Naive thymus-derived CD8-positive, alpha-beta T cell (primary cell): ENCODE measurements at regions not wholly inside any gene's neighbourhood (a gene's known extent, or its start where the extent isn't known, plus 50 kb on each side); places are given as distances from the start of the nearest gene placed in this dataset.

Experiments used
- ATAC-seq, 2 donors: fragments of 150-1000 bp; cut with Tn5 transposase in 1 of 2; sonication (Bioruptor Pico), chemical (Tn5 transposase) in 1 of 2; 1 replicate in 1 of 2; 2 replicates in 1 of 2; pipeline ENCODE4 v1.10.0; 2021; ENCODE audit warnings: mild to moderate bottlenecking in 2 of 2, moderate library complexity in 2 of 2
- POLR2A ChIA-PET: fragments of 350-600 bp; sonication (Branson Sonifier 250); formaldehyde crosslinking; loops from one replicate; lab custom pipeline; 2021; ENCODE audit warnings: antibody characterized with exemption; lab: Charles Lee
- DNase-seq, 10 donors: peaks; one replicate each; pipeline versions ENCODE4 v3.0.0 to v3.0.0-alpha.2; 2020 to 2022
- H3K27ac Mint-ChIP-seq, 10 donors: one replicate each; pipeline ENCODE4 v1.8.0; 2020 to 2022; ENCODE audit warnings: mild to moderate bottlenecking in 10 of 10, mixed read lengths in 10 of 10, moderate library complexity in 4 of 10, inconsistent platforms in 1 of 10
- H3K27me3 Mint-ChIP-seq, 5 donors: one replicate each; pipeline ENCODE4 v1.8.0; 2021 to 2022; ENCODE audit warnings: mixed read lengths in 5 of 5
- H3K36me3 Mint-ChIP-seq, 3 donors: one replicate each; pipeline ENCODE4 v1.8.0; 2020 to 2022; ENCODE audit warnings: mixed read lengths in 3 of 3, mild to moderate bottlenecking in 2 of 3, inconsistent platforms in 1 of 3
- H3K4me1 Mint-ChIP-seq, 4 donors: one replicate each; pipeline ENCODE4 v1.8.0; 2021 to 2022; ENCODE audit warnings: mixed read lengths in 4 of 4
- H3K4me3 Mint-ChIP-seq, 10 donors: one replicate each; pipeline ENCODE4 v1.8.0; 2020 to 2022; ENCODE audit warnings: mild to moderate bottlenecking in 10 of 10, mixed read lengths in 10 of 10, moderate library complexity in 6 of 10, inconsistent platforms in 1 of 10
- H3K9me3 Mint-ChIP-seq, 9 donors: one replicate each; pipeline ENCODE4 v1.8.0; 2020 to 2022; ENCODE audit warnings: mixed read lengths in 9 of 9, mild to moderate bottlenecking in 3 of 9, inconsistent platforms in 1 of 9, moderate library complexity in 1 of 9

- Mint-ChIP-seq H3K4me1 (peaks cover 10 to 48% (median 40%) of the 10 kb centered on the region in 4 donors), H3K4me3 (peak overlapping the region; percentile 56 to 86 (median 74)), H3K27ac (peak overlapping the region; percentile 18 to 95 (median 77)), H3K9me3 (no peaks in the 10 kb centered on the region), H3K27me3 (peaks cover 0 to 6% (median 0%) of the 10 kb centered on the region in 5 donors), H3K36me3 (no peaks in the 10 kb centered on the region)
- DNase-seq (peak in 3 of 10 donors; percentile 1 to 33 (median 28)), ATAC-seq (peak; percentile 50 to 72)
- POLR2A ChIA-PET, result no interaction called here
Observed at GRCh38 chr6:156167016-156167624, 610.1 kb upstream of the ARID1B start.

- H3K4me1 Mint-ChIP-seq, result peaks cover 10 to 53% (median 40%) of the 10 kb centered on the region in 4 donors
- ATAC-seq (no peak), DNase-seq (peak in 3 of 10 donors; percentile 17 to 31 (median 26))
- no peaks in the 10 kb centered on the region for H3K36me3 Mint-ChIP-seq
- POLR2A ChIA-PET, result no interaction called here
- peak overlapping the region in 3 of 10 donors; percentile 13 to 72 (median 26) for H3K4me3 Mint-ChIP-seq
- H3K27ac Mint-ChIP-seq, result peak overlapping the region in 5 of 10 donors; percentile 36 to 95 (median 77)
- no peaks in the 10 kb centered on the region for H3K9me3 Mint-ChIP-seq
- peaks cover 0 to 8% (median 0%) of the 10 kb centered on the region in 5 donors for H3K27me3 Mint-ChIP-seq
Observed at GRCh38 chr6:156166093-156166492, 611.1 kb upstream of the ARID1B start.

- H3K9me3 Mint-ChIP-seq, result no peaks in the 10 kb centered on the region
- peak overlapping the region in 3 of 10 donors; percentile 1 to 93 (median 37) for H3K27ac Mint-ChIP-seq
- H3K36me3 Mint-ChIP-seq, result no peaks in the 10 kb centered on the region
- POLR2A ChIA-PET, result no interaction called here
- peaks cover 0 to 8% (median 0%) of the 10 kb centered on the region in 5 donors for H3K27me3 Mint-ChIP-seq
- DNase-seq, result no peak
- no peak overlapping the region for H3K4me3 Mint-ChIP-seq
- peaks cover 10 to 56% (median 40%) of the 10 kb centered on the region in 4 donors for H3K4me1 Mint-ChIP-seq
- ATAC-seq, result no peak
Observed at GRCh38 chr6:156164701-156165452, 612.3 kb upstream of the ARID1B start.

- ATAC-seq (peak; percentile 42 to 65), DNase-seq (peak in 4 of 10 donors; percentile 3 to 46 (median 32))
- Mint-ChIP-seq H3K27me3 (peaks cover 0 to 8% (median 0%) of the 10 kb centered on the region in 5 donors), H3K4me3 (peak overlapping the region in 2 of 10 donors; percentile 0 to 1), H3K27ac (peak overlapping the region in 3 of 10 donors; percentile 15 to 77 (median 72)), H3K9me3 (no peaks in the 10 kb centered on the region), H3K36me3 (no peaks in the 10 kb centered on the region), H3K4me1 (peaks cover 10 to 54% (median 40%) of the 10 kb centered on the region in 4 donors)
- POLR2A ChIA-PET, result no interaction called here
Observed at GRCh38 chr6:156163311-156163710, 613.9 kb upstream of the ARID1B start.

- no peaks in the 10 kb centered on the region for H3K36me3 Mint-ChIP-seq
- no peak overlapping the region for H3K27ac Mint-ChIP-seq
- no peaks in the 10 kb centered on the region for H3K9me3 Mint-ChIP-seq
- DNase-seq (no peak), ATAC-seq (no peak)
- H3K27me3 Mint-ChIP-seq, result peaks cover 0 to 8% (median 0%) of the 10 kb centered on the region in 5 donors
- H3K4me3 Mint-ChIP-seq, result no peak overlapping the region
- POLR2A ChIA-PET, result no interaction called here
- H3K4me1 Mint-ChIP-seq, result peaks cover 4 to 36% (median 23%) of the 10 kb centered on the region in 4 donors
Observed at GRCh38 chr6:156161471-156161870, 615.7 kb upstream of the ARID1B start.

GRCh38 chr6:156160795-156161165 is 616.4 kb upstream of the ARID1B start:
- Mint-ChIP-seq H3K27me3 (peaks cover 0 to 8% (median 0%) of the 10 kb centered on the region in 5 donors), H3K4me3 (no peak overlapping the region), H3K36me3 (no peaks in the 10 kb centered on the region), H3K9me3 (no peaks in the 10 kb centered on the region), H3K27ac (no peak overlapping the region), H3K4me1 (peaks cover 4 to 29% (median 17%) of the 10 kb centered on the region in 4 donors)
- no peak for ATAC-seq
- POLR2A ChIA-PET, result no interaction called here
- DNase-seq, result no peak

GRCh38 chr6:156160007-156160794 is 617.0 kb upstream of the ARID1B start:
- peaks cover 0 to 8% (median 0%) of the 10 kb centered on the region in 5 donors for H3K27me3 Mint-ChIP-seq
- POLR2A ChIA-PET, result no interaction called here
- peaks cover 4 to 24% (median 14%) of the 10 kb centered on the region in 4 donors for H3K4me1 Mint-ChIP-seq
- no peaks in the 10 kb centered on the region for H3K36me3 Mint-ChIP-seq
- H3K27ac Mint-ChIP-seq, result no peak overlapping the region
- H3K4me3 Mint-ChIP-seq, result no peak overlapping the region
- ATAC-seq (no peak), DNase-seq (no peak)
- no peaks in the 10 kb centered on the region for H3K9me3 Mint-ChIP-seq

- DNase-seq (no peak), ATAC-seq (no peak)
- Mint-ChIP-seq H3K27ac (no peak overlapping the region), H3K27me3 (peaks cover 0 to 3% (median 0%) of the 10 kb centered on the region in 5 donors), H3K36me3 (no peaks in the 10 kb centered on the region), H3K9me3 (no peaks in the 10 kb centered on the region), H3K4me1 (peaks cover 0 to 7% (median 3%) of the 10 kb centered on the region in 4 donors), H3K4me3 (no peak overlapping the region)
- POLR2A ChIA-PET, result no interaction called here
Observed at GRCh38 chr6:156154896-156155295, 622.3 kb upstream of the ARID1B start.

- DNase-seq (no peak), ATAC-seq (no peak)
- Mint-ChIP-seq H3K36me3 (peaks cover 0 to 6% (median 5%) of the 10 kb centered on the region in 3 donors), H3K27ac (no peak overlapping the region), H3K9me3 (peaks cover 0 to 7% (median 0%) of the 10 kb centered on the region in 9 donors), H3K4me3 (no peak overlapping the region), H3K4me1 (peaks cover 0 to 7% (median 3%) of the 10 kb centered on the region in 4 donors), H3K27me3 (peaks cover 0 to 8% (median 0%) of the 10 kb centered on the region in 5 donors)
- POLR2A ChIA-PET, result no interaction called here
Observed at GRCh38 chr6:156150391-156150790, 626.8 kb upstream of the ARID1B start.

GRCh38 chr6:156146891-156147290 is 630.3 kb upstream of the ARID1B start:
- POLR2A ChIA-PET, result no interaction called here
- H3K9me3 Mint-ChIP-seq, result peaks cover 2 to 41% (median 21%) of the 10 kb centered on the region in 9 donors
- ATAC-seq (no peak), DNase-seq (no peak)
- H3K36me3 Mint-ChIP-seq, result peaks cover 0 to 29% (median 27%) of the 10 kb centered on the region in 3 donors
- no peak overlapping the region for H3K4me3 Mint-ChIP-seq
- H3K27ac Mint-ChIP-seq, result no peak overlapping the region
- peaks cover 0 to 4% (median 0%) of the 10 kb centered on the region in 4 donors for H3K4me1 Mint-ChIP-seq
- peaks cover 0 to 14% (median 1%) of the 10 kb centered on the region in 5 donors for H3K27me3 Mint-ChIP-seq

GRCh38 chr6:156131221-156131903 is 645.8 kb upstream of the ARID1B start:
- H3K9me3 Mint-ChIP-seq, result peaks cover 2 to 30% (median 11%) of the 10 kb centered on the region in 9 donors
- ATAC-seq, result no peak
- DNase-seq, result no peak
- peaks cover 0 to 11% (median 0%) of the 10 kb centered on the region in 3 donors for H3K36me3 Mint-ChIP-seq
- H3K4me3 Mint-ChIP-seq, result no peak overlapping the region
- H3K27ac Mint-ChIP-seq, result peak overlapping the region in 3 of 10 donors; percentile 22 to 59 (median 28)
- peaks cover 0 to 8% (median 1%) of the 10 kb centered on the region in 4 donors for H3K4me1 Mint-ChIP-seq
- POLR2A ChIA-PET, result no interaction called here
- H3K27me3 Mint-ChIP-seq, result no peaks in the 10 kb centered on the region

- H3K27ac Mint-ChIP-seq, result no peak overlapping the region
- POLR2A ChIA-PET, result no interaction called here
- H3K9me3 Mint-ChIP-seq, result no peaks in the 10 kb centered on the region
- DNase-seq (no peak), ATAC-seq (no peak)
- no peaks in the 10 kb centered on the region for H3K36me3 Mint-ChIP-seq
- no peaks in the 10 kb centered on the region for H3K27me3 Mint-ChIP-seq
- no peak overlapping the region for H3K4me3 Mint-ChIP-seq
- peaks cover 0 to 7% (median under 1%) of the 10 kb centered on the region in 4 donors for H3K4me1 Mint-ChIP-seq
Observed at GRCh38 chr6:156126535-156126934, 650.6 kb upstream of the ARID1B start.
